Transverse colon (tissue), 4 donors: ENCODE measurements at regions not wholly inside any gene's neighbourhood (a gene's known extent, or its start where the extent isn't known, plus 50 kb on each side); places are given as distances from the start of the nearest gene placed in this dataset.

ENCODE experiments used
- DNase-seq: peaks from one replicate; pipeline ENCODE4 v3.0.0-alpha.2; 2019
- H3K27ac ChIP-seq, 4 donors: fragments of 200-600 bp; sonication (generic); 2 replicates each; pipeline ENCODE4 v1.5.1; 2016 to 2018; ENCODE audit warnings: inconsistent platforms in 4 of 4
- H3K27me3 ChIP-seq: fragments of 200-600 bp; sonication (generic); 2 replicates; pipeline ENCODE4 v1.5.1; 2017; ENCODE audit warnings: inconsistent platforms
- H3K36me3 ChIP-seq, 4 donors: fragments of 200-600 bp; sonication (generic); 2 replicates each; pipeline ENCODE4 v1.5.1; 2017 to 2019; ENCODE audit warnings: inconsistent platforms in 4 of 4
- H3K4me1 ChIP-seq, 4 donors: fragments of 200-600 bp; sonication (generic); 2 replicates each; pipeline ENCODE4 v1.5.1; 2017 to 2020; ENCODE audit warnings: inconsistent platforms in 4 of 4
- H3K4me3 ChIP-seq, 4 donors: fragments of 200-600 bp; sonication (generic); 1 replicate in 1 of 4; 2 replicates in 3 of 4; pipeline versions ENCODE4 v1.5.1 to v1.6.1; 2017 to 2019; ENCODE audit warnings: inconsistent platforms in 4 of 4
- H3K9me3 ChIP-seq, 2 donors: fragments of 200-600 bp; sonication (generic); 2 replicates each; pipeline ENCODE4 v1.5.1; 2017 to 2019; ENCODE audit warnings: inconsistent platforms in 2 of 2
- EP300 ChIP-seq: sonication (generic); formaldehyde crosslinking; IDR thresholded peaks from one replicate; pipeline ENCODE4 v1.6.1; 2017; ENCODE audit warnings: antibody characterized with exemption, low read depth
- POLR2A ChIP-seq: fragments of 450-650 bp; IDR thresholded peaks from one replicate; pipeline ENCODE4 v1.6.1; 2016; ENCODE audit warnings: antibody characterized with exemption, mild to moderate bottlenecking, moderate library complexity
- POLR2AphosphoS5 ChIP-seq, 3 donors: sonication (generic); formaldehyde crosslinking; IDR thresholded peaks; one replicate each; pipeline ENCODE4 v1.6.1; 2016; ENCODE audit warnings: antibody characterized with exemption in 3 of 3
- WGBS, 2 donors: methylation state at CpG; one replicate each; pipeline ENCODE4 v1.1.5; 2018; ENCODE audit warnings: low coverage in 1 of 2; 5-methylcytosine and 5-hydroxymethylcytosine counted together
- in situ Hi-C, 4 donors: fragments of 200-750 bp; cut with MboI; loops; one replicate each; pipeline versions ENCODE4 v1.15.0 to v1.15.1; 2017; ENCODE audit warnings: low sequenced_read_pairs in 3 of 4, low pct_ligation_motif_present in 1 of 4, low pct_unique_long_range_greater_than_20kb in 1 of 4
- intact Hi-C: fragments of 100-400 bp; cut with DNase I; formaldehyde crosslinking; loops from one replicate; pipeline ENCODE4 v1.15.1; 2023; ENCODE audit warnings: low total_unique reads
- TF ChIP-seq, protein P1 (sequence below), 5 experiments: fragments of 200-600 bp in 3 of 5; fragments of 450-650 bp in 2 of 5; sonication (generic) in 3 of 5; IDR thresholded peaks; 1 replicate in 2 of 5; 2 replicates in 3 of 5; pipeline ENCODE4 v1.5.1; 2016 to 2017; ENCODE audit warnings: antibody characterized with exemption in 5 of 5, inconsistent platforms in 3 of 5, mild to moderate bottlenecking in 2 of 5, moderate library complexity in 1 of 5

DNA sequence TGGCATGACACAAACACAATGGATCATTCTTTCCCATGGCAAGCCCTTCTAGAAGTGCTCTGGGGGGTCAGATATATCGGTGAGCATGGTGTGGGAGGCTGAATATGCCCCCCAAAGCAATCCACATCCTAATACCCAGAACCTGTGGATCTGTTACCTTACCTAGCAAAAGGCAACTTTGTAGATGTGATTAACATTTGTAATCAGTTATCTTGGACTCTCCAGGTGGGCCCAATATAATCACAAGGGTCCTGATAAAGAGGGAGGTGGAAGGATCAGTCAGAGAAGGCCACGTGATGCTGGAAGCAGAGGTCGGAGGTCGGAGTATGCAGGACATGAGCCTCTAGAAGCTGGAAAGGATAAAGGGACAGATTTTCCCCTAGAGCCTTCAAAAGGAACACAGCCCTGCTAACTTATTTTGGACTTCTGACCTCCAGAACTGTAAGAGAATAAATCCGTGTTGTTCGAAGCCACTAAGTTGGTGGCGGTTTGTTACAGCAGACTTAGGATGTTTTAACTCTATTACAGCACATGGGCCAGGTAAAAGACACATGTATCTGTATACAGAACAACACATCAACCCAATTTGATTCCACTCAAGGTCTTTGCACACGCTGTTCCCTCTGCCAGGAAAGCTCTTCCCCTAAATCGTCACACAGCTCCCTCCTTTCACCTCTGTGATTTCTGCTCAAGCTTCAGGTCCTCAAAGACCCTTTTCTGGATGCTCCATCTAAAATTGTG is 115.3 kb downstream of the NOG start:
- no peak for TF ChIP-seq EP300
- TF ChIP-seq, protein P1, sequence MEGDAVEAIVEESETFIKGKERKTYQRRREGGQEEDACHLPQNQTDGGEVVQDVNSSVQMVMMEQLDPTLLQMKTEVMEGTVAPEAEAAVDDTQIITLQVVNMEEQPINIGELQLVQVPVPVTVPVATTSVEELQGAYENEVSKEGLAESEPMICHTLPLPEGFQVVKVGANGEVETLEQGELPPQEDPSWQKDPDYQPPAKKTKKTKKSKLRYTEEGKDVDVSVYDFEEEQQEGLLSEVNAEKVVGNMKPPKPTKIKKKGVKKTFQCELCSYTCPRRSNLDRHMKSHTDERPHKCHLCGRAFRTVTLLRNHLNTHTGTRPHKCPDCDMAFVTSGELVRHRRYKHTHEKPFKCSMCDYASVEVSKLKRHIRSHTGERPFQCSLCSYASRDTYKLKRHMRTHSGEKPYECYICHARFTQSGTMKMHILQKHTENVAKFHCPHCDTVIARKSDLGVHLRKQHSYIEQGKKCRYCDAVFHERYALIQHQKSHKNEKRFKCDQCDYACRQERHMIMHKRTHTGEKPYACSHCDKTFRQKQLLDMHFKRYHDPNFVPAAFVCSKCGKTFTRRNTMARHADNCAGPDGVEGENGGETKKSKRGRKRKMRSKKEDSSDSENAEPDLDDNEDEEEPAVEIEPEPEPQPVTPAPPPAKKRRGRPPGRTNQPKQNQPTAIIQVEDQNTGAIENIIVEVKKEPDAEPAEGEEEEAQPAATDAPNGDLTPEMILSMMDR (IDR thresholded peaks at IDR 0.05): no peak
- no peak for TF ChIP-seq POLR2AphosphoS5 (IDR thresholded peaks at IDR 0.05)
- no peak for TF ChIP-seq POLR2A
- no peaks in the 10 kb centered on the region for H3K36me3 ChIP-seq
- no peak overlapping the region for H3K27ac ChIP-seq
- peaks cover 3% of the 10 kb centered on the region for H3K27me3 ChIP-seq
- in situ Hi-C loops: loop anchor here in 2 of 4 donors (25.0 kb wide), 3 partner anchors 122 to 872 kb away; partner anchors contain the start of gene NOG (in 1 of the 2)
- no peak overlapping the region for H3K4me3 ChIP-seq
- H3K9me3 ChIP-seq: no peaks in the 10 kb centered on the region
- DNase-seq: no peak
- intact Hi-C loops: loop anchor here (10.0 kb wide), 1 partner anchor 64 kb away; no protein-coding TSS in a partner anchor
- peaks cover 0 to 6% (median 0%) of the 10 kb centered on the region in 4 donors for H3K4me1 ChIP-seq
- WGBS, 2 donors: 75 to 76% methylated on average over 4 to 9 of the region's 9 CpGs

GRCh38 chr17:56710986-56711385 is 117.5 kb downstream of the NOG start:
- intact Hi-C loops (loop anchor here (10.0 kb wide), 1 partner anchor 866 kb away; no protein-coding TSS in a partner anchor), in situ Hi-C loops (loop anchor here in 3 of 4 donors (10.0 to 25.0 kb wide), 4 partner anchors 124 to 874 kb away; partner anchors contain the start of gene NOG (in 1 of the 3))
- TF ChIP-seq, protein P1 (IDR thresholded peaks at IDR 0.05): no peak
- TF ChIP-seq POLR2A: no peak
- no peak for TF ChIP-seq EP300
- TF ChIP-seq POLR2AphosphoS5 (IDR thresholded peaks at IDR 0.05): no peak
- no peaks in the 10 kb centered on the region for H3K9me3 ChIP-seq
- 81 to 84% methylated on average over 6 of the region's 6 CpGs for WGBS, 2 donors
- H3K4me3 ChIP-seq: no peak overlapping the region
- no peak for DNase-seq
- H3K4me1 ChIP-seq: peaks cover 0 to 6% (median 0%) of the 10 kb centered on the region in 4 donors
- no peaks in the 10 kb centered on the region for H3K36me3 ChIP-seq
- no peak overlapping the region for H3K27ac ChIP-seq
- H3K27me3 ChIP-seq: peaks cover 3% of the 10 kb centered on the region

DNA sequence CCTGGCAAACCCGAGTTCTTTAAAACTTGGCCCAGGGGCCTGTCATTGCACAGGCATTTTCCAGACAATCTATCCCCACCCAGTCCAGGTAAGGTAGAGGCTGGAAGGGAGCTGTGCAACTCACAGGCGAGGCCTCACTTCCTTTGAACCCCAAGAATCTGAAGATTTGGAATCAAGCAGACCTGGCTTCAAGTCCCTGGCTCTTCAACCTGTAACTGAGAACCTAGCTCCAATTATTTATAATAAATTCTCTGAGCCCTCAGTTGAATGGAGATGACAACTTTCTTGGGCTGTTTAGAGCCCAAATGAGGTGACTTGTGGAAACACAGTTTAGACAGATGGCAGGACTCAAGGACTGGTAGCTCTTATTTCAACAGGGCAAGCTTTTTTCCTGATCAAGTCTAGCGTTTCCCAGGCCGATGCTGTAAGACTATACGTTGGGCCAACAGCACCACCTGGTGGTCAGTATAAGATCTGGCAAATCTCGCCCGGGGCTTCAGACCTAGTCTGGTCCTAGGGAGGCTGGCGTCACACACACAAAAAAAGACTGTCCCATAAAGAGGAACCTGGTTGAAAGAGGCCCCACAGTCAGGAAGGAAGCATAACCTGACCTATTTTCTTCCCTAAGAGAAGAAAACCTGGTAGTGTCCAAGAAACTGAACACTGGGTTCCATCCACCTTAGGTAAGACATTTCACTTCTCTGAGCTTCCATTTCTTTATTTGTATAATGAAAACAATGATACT is 117.9 kb downstream of the C17orf67 start:
- DNase-seq: peak; percentile 77
- no peak for TF ChIP-seq EP300
- TF ChIP-seq, protein P1 (IDR thresholded peaks at IDR 0.05): peak; percentile 67 to 79 (median 72)
- Histone ChIP-seq H3K36me3 (no peaks in the 10 kb centered on the region), H3K4me1 (no peaks in the 10 kb centered on the region), H3K27me3 (peaks cover 6% of the 10 kb centered on the region), H3K27ac (no peak overlapping the region), H3K4me3 (no peak overlapping the region), H3K9me3 (no peaks in the 10 kb centered on the region)
- intact Hi-C loops (loop anchor here (2.0 to 10.0 kb wide), 2 partner anchors 123 to 871 kb away; partner anchors contain the start of gene NOG), in situ Hi-C loops (loop anchor here in 3 of 4 donors (10.0 to 25.0 kb wide), 4 partner anchors 128 to 878 kb away; partner anchors contain the start of gene NOG (in 1 of the 3))
- 14 to 100% methylated on average over 1 to 8 of the region's 8 CpGs for WGBS, 2 donors

GRCh38 chr17:56717471-56717870 is 116.2 kb downstream of the C17orf67 start:
- TF ChIP-seq EP300 (no peak), POLR2A (no peak), POLR2AphosphoS5 (IDR thresholded peaks at IDR 0.05) (no peak)
- TF ChIP-seq, protein P1 (IDR thresholded peaks at IDR 0.05): no peak
- H3K4me3 ChIP-seq: no peak overlapping the region
- H3K9me3 ChIP-seq: no peaks in the 10 kb centered on the region
- H3K4me1 ChIP-seq: no peaks in the 10 kb centered on the region
- no peak for DNase-seq
- H3K27ac ChIP-seq: no peak overlapping the region
- intact Hi-C loops: loop anchor here (10.0 kb wide), 1 partner anchor 873 kb away; no protein-coding TSS in a partner anchor
- in situ Hi-C loops: loop anchor here in 3 of 4 donors (10.0 to 25.0 kb wide), 4 partner anchors 130 to 880 kb away; partner anchors contain the start of gene NOG (in 1 of the 3)
- H3K27me3 ChIP-seq: peaks cover 6% of the 10 kb centered on the region
- H3K36me3 ChIP-seq: no peaks in the 10 kb centered on the region
- WGBS, 2 donors: 67 to 83% methylated on average over 1 to 4 of the region's 4 CpGs
